RWPE2 (cell line): ENCODE measurements at regions not wholly inside any gene's neighbourhood (a gene's known extent, or its start where the extent isn't known, plus 50 kb on each side); places are given as distances from the start of the nearest gene placed in this dataset.

Source experiments
- ATAC-seq: fragments of 200-7000 bp; cut with Tn5 transposase; 3 replicates; pipeline ENCODE4 v1.9.1; 2021; ENCODE audit warnings: low read depth
- DNase-seq: peaks from one replicate; pipeline ENCODE4 v3.0.0-alpha.2; 2020; ENCODE audit warnings: low spot score
- H3K27ac ChIP-seq: fragments of 450-650 bp; 2 replicates; pipeline ENCODE4 v1.5.1; 2017; ENCODE audit warnings: mild to moderate bottlenecking; ENCODE audit not compliant: poor library complexity, severe bottlenecking
- H3K27me3 ChIP-seq: fragments of 250-450 bp; sonication (Bioruptor Pico); 2 replicates; pipeline ENCODE4 v1.5.1; 2021; ENCODE audit warnings: mild to moderate bottlenecking, moderate library complexity; ENCODE audit not compliant: insufficient read depth, poor library complexity, severe bottlenecking
- H3K36me3 ChIP-seq: fragments of 250-450 bp; sonication (Bioruptor Pico); 2 replicates; pipeline ENCODE4 v1.5.1; 2020; ENCODE audit warnings: low read depth, mild to moderate bottlenecking, moderate library complexity
- H3K4me1 ChIP-seq: fragments of 250-450 bp; sonication (Bioruptor Pico); 2 replicates; pipeline ENCODE4 v1.5.1; 2021; ENCODE audit warnings: mild to moderate bottlenecking, moderate library complexity; ENCODE audit not compliant: insufficient read depth, poor library complexity, severe bottlenecking
- H3K4me3 ChIP-seq: fragments of 250-450 bp; sonication (Bioruptor Pico); 2 replicates; pipeline ENCODE4 v1.5.1; 2021; ENCODE audit warnings: mild to moderate bottlenecking, moderate library complexity; ENCODE audit not compliant: severe bottlenecking
- H3K9me3 ChIP-seq: fragments of 250-450 bp; sonication (Bioruptor Pico); 2 replicates; pipeline ENCODE4 v1.5.1; 2021; ENCODE audit warnings: mild to moderate bottlenecking, moderate library complexity; ENCODE audit not compliant: severe bottlenecking
- TF ChIP-seq, protein P1 (sequence below): fragments of 450-650 bp; IDR thresholded peaks from one replicate; pipeline ENCODE4 v1.5.1; 2017; ENCODE audit warnings: mild to moderate bottlenecking, moderate library complexity; ENCODE audit not compliant: poor library complexity, severe bottlenecking

DNA sequence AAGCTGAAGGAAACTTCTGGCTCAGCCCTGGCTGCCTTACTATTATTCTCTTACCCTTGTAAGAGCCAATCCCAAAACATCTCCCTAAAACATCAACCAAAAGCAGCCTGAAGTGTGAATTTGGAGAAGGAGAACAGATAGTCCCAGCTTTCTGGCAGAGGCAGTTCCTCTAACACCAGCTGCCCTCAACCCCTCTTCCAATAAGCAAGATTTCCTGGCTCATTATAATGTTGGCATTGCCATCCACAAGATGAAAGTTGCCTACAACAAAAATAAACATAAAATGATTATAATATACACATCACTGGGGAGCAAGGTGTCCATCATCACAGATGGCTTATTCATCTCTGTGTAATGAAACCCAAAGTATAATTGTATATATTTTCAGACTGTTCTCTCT, 352.5 kb upstream of the CCDC196 start:
- H3K27ac ChIP-seq = no peak overlapping the region
- H3K4me3 ChIP-seq = no peak overlapping the region
- H3K4me1 ChIP-seq = no peaks in the 10 kb centered on the region
- ATAC-seq = no peak
- DNase-seq = no peak
- no peaks in the 10 kb centered on the region for H3K27me3 ChIP-seq
- H3K36me3 ChIP-seq = no peaks in the 10 kb centered on the region
- no peaks in the 10 kb centered on the region for H3K9me3 ChIP-seq
- TF ChIP-seq, protein P1, sequence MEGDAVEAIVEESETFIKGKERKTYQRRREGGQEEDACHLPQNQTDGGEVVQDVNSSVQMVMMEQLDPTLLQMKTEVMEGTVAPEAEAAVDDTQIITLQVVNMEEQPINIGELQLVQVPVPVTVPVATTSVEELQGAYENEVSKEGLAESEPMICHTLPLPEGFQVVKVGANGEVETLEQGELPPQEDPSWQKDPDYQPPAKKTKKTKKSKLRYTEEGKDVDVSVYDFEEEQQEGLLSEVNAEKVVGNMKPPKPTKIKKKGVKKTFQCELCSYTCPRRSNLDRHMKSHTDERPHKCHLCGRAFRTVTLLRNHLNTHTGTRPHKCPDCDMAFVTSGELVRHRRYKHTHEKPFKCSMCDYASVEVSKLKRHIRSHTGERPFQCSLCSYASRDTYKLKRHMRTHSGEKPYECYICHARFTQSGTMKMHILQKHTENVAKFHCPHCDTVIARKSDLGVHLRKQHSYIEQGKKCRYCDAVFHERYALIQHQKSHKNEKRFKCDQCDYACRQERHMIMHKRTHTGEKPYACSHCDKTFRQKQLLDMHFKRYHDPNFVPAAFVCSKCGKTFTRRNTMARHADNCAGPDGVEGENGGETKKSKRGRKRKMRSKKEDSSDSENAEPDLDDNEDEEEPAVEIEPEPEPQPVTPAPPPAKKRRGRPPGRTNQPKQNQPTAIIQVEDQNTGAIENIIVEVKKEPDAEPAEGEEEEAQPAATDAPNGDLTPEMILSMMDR = no peak

DNA sequence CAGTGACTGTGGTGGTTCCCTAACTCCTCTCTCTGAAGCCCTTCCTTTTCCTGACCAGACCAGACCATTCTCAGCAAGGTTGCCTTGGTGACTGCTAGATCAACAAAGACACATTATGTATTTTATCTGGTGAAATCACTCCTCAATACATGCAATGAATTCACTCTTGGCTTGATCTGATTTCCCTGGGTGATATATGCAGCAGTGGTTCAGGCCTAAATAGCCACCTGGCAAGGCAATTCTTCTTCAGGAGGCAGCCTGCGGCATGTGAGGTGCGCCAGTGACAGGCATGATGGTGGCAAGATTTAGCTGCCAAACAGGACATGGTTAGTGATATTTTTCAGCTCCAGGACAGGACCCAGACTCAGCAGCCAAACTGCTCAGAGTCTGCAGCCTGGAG, 350.3 kb upstream of the CCDC196 start:
- Histone ChIP-seq H3K4me3 (no peak overlapping the region), H3K27ac (no peak overlapping the region), H3K4me1 (no peaks in the 10 kb centered on the region), H3K9me3 (no peaks in the 10 kb centered on the region), H3K36me3 (no peaks in the 10 kb centered on the region), H3K27me3 (no peaks in the 10 kb centered on the region)
- no peak for ATAC-seq
- no peak for DNase-seq
- TF ChIP-seq, protein P1 = no peak

DNA sequence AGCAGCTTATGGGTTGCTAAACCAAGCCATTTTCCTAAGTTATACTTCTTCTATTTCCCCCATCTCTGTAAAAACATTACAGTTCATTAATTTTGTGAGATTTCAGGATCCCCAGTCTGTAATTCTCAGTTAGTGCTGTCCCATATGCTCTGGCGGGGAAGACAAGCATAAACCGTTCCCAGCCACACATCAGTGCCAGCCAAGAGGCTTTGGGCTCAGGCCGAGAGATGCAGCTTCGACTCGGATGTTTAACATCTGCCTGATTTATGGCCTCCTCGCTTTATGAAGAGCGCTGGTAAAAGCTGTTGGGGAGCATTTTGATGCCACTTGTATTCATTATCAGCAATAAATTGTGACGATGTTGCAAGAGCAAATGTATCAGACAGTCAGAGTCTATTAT, 349.1 kb upstream of the CCDC196 start:
- H3K27me3 ChIP-seq = no peaks in the 10 kb centered on the region
- ATAC-seq = no peak
- no peak for DNase-seq
- no peak overlapping the region for H3K27ac ChIP-seq
- no peaks in the 10 kb centered on the region for H3K4me1 ChIP-seq
- TF ChIP-seq, protein P1 = no peak
- no peaks in the 10 kb centered on the region for H3K36me3 ChIP-seq
- H3K4me3 ChIP-seq = no peak overlapping the region
- H3K9me3 ChIP-seq = no peaks in the 10 kb centered on the region

DNA sequence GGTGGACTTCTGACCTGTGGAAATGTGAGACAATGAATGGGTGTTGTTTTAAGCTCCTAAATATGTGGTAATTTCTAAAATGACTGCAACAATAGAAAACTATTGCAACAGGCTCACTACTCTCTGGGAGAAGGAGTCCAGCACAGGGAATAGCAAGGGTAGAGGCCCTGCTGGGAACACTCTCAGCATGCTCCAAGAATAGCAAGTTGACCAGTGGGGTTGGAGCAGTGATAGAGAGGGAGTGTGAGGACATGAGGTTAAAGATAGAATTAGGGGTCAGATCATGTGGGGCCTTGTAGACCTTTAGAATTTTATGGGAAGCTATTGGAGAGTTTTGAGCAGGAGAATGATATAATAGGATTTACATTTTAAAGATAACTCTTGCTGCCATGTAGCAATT, 346.7 kb upstream of the CCDC196 start:
- ATAC-seq (no peak), DNase-seq (no peak)
- Histone ChIP-seq H3K4me1 (no peaks in the 10 kb centered on the region), H3K27ac (no peak overlapping the region), H3K4me3 (no peak overlapping the region), H3K36me3 (no peaks in the 10 kb centered on the region), H3K9me3 (no peaks in the 10 kb centered on the region), H3K27me3 (no peaks in the 10 kb centered on the region)
- TF ChIP-seq, protein P1 = no peak

DNA sequence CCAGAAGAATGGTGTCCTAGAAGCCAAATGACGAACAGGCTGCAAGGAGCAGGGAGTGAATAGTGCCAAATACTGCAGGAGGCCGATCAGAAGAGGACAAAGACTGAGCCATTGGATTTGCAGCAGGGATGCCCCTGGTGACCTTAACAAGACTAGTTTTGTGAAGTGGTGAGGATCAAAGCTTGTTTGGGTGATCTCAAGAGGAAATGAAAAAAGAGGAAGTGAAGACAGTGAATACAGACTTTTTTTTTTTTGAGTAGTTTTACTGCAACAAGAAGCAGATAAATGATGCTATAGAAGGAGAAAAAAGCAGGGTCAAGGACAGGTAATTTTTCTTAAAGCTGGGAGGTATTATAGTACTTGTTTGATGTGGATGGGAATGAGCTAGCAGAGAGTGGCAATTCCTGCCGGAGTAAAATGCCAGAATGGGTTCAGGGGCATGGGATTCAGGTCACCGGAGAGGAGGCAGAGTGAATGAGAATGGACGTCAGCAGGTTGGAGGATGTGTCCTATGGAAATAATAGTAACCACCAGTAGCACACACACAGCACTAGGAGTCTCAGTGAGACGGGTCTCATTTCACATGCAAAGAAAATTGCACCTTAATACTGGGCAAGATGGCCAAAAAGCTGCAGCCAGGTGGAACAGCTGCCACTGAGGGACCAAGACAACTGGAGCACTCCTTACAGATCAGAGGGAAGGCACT, 345.8 kb upstream of the CCDC196 start:
- DNase-seq = no peak
- Histone ChIP-seq H3K9me3 (no peaks in the 10 kb centered on the region), H3K36me3 (no peaks in the 10 kb centered on the region), H3K4me3 (no peak overlapping the region), H3K27me3 (peaks cover 2% of the 10 kb centered on the region), H3K27ac (no peak overlapping the region), H3K4me1 (no peaks in the 10 kb centered on the region)
- ATAC-seq = no peak
- TF ChIP-seq, protein P1 = no peak
